ENCODE measurements at regions not wholly inside any gene's neighbourhood (a gene's known extent, or its start where the extent isn't known, plus 50 kb on each side); places are given as distances from the start of the nearest gene placed in this dataset.

GRCh38 chr2:120905298-120905697, 169.6 kb downstream of the GLI2 start:
- H3K4me3 Mint-ChIP-seq = no peak overlapping the region
- no peaks in the 10 kb centered on the region for H3K27me3 Mint-ChIP-seq (ENCODE audit: low read depth)
- ChIA-PET POLR2A (interaction anchor here (0.6 kb wide), 1 partner anchor 170 kb away, joined by 3 read pairs; no protein-coding TSS in a partner anchor), CTCF (interaction anchor here (1.0 to 1.7 kb wide), 5 partner anchors 23 to 340 kb away, joined by 3 to 5 read pairs (median 4); no protein-coding TSS in a partner anchor)
- TF ChIP-seq IRF1 (CRISPR knock-in tag; IDR thresholded peaks at IDR 0.05) = no peak
- no peak for TF ChIP-seq USF1 (CRISPR knock-in tag; IDR thresholded peaks at IDR 0.05)
- TF ChIP-seq NR1H2 (CRISPR knock-in tag; IDR thresholded peaks at IDR 0.05) = no peak
- no peak for TF ChIP-seq ELF4 (CRISPR knock-in tag; IDR thresholded peaks at IDR 0.05; ENCODE audit: low read depth)
- no peak for TF ChIP-seq PRDM15 (CRISPR knock-in tag; IDR thresholded peaks at IDR 0.05)
- no peak for TF ChIP-seq ERG (CRISPR knock-in tag; IDR thresholded peaks at IDR 0.05)
- no peak for TF ChIP-seq ZNF671 (CRISPR knock-in tag; IDR thresholded peaks at IDR 0.05)
- no peak for TF ChIP-seq FOXK1 (CRISPR knock-in tag; IDR thresholded peaks at IDR 0.05)
- no peak for TF ChIP-seq CDX4 (CRISPR knock-in tag; IDR thresholded peaks at IDR 0.05; ENCODE audit: borderline replicate concordance)
- no peak for TF ChIP-seq MYBL2 (CRISPR knock-in tag; IDR thresholded peaks at IDR 0.05)
- no peak for TF ChIP-seq ZNF396 (CRISPR knock-in tag; IDR thresholded peaks at IDR 0.05; ENCODE audit: borderline replicate concordance)
- no peak for TF ChIP-seq ZNF138 (CRISPR knock-in tag; conservative IDR thresholded peaks at IDR 0.05)
- no peak for TF ChIP-seq SMAD3 (CRISPR knock-in tag; IDR thresholded peaks at IDR 0.05; ENCODE audit: borderline replicate concordance)
- TF ChIP-seq KAT7 (CRISPR knock-in tag; IDR thresholded peaks at IDR 0.05; ENCODE audit: borderline replicate concordance) = no peak
- no peak for TF ChIP-seq ZNF232 (CRISPR knock-in tag; IDR thresholded peaks at IDR 0.05)
- no peak for TF ChIP-seq ESRRA (CRISPR knock-in tag; IDR thresholded peaks at IDR 0.05; ENCODE audit: borderline replicate concordance)
- peak overlapping the region; percentile 60 for H3K27ac Mint-ChIP-seq
- H3K4me1 Mint-ChIP-seq = peaks cover 41% of the 10 kb centered on the region
- DNase-seq (ENCODE audit: low spot score) (no peak), ATAC-seq (no peak)
- no peaks in the 10 kb centered on the region for H3K9me3 Mint-ChIP-seq
- no peaks in the 10 kb centered on the region for H3K36me3 Mint-ChIP-seq

- no peaks in the 10 kb centered on the region for H3K36me3 Mint-ChIP-seq
- POLR2A ChIA-PET = interaction anchor here (0.6 kb wide), 1 partner anchor 169 kb away, joined by 3 read pairs; no protein-coding TSS in a partner anchor
- TF ChIP-seq ZNF532 (CRISPR knock-in tag; IDR thresholded peaks at IDR 0.05; ENCODE audit: borderline replicate concordance) (no peak), ERG (CRISPR knock-in tag; IDR thresholded peaks at IDR 0.05) (no peak), SOX15 (CRISPR knock-in tag; IDR thresholded peaks at IDR 0.05) (no peak), ATF2 (CRISPR knock-in tag; IDR thresholded peaks at IDR 0.05; ENCODE audit: borderline replicate concordance, low read depth) (no peak)
These were observed 170.3 kb downstream of the GLI2 start for GRCh38 chr2:120905824-120906571.

More at GRCh38 chr2:120905824-120906571, 170.3 kb downstream of the GLI2 start:
- Mint-ChIP-seq H3K27ac (no peak overlapping the region), H3K4me1 (peaks cover 37% of the 10 kb centered on the region), H3K27me3 (ENCODE audit: low read depth) (no peaks in the 10 kb centered on the region), H3K4me3 (no peak overlapping the region), H3K9me3 (no peaks in the 10 kb centered on the region)
- ATAC-seq (no peak), DNase-seq (ENCODE audit: low spot score) (no peak)
- CTCF ChIA-PET = interaction anchor here (1.7 kb wide), 1 partner anchor 210 kb away, joined by 5 read pairs; no protein-coding TSS in a partner anchor
